Breast epithelium (tissue), 4 donors: ENCODE measurements at regions not wholly inside any gene's neighbourhood (a gene's known extent, or its start where the extent isn't known, plus 50 kb on each side); places are given as distances from the start of the nearest gene placed in this dataset.

Experiments
- DNase-seq, 2 donors: peaks; one replicate each; pipeline ENCODE4 v3.0.0-alpha.2; 2019; ENCODE audit warnings: low spot score in 2 of 2
- H3K27ac ChIP-seq, 2 donors: fragments of 200-600 bp; sonication (generic) in 1 of 2; one replicate each; pipeline ENCODE4 v1.5.1; 2016 to 2019; ENCODE audit warnings: mild to moderate bottlenecking in 1 of 2
- H3K27me3 ChIP-seq, 2 donors: fragments of 200-600 bp; sonication (generic) in 1 of 2; one replicate each; pipeline versions ENCODE4 v1.5.1 to v1.6.0; 2017 to 2019; ENCODE audit warnings: control low read depth in 1 of 2, mild to moderate bottlenecking in 1 of 2
- H3K36me3 ChIP-seq: fragments of 200-600 bp; one replicate; pipeline ENCODE4 v1.5.1; 2019
- H3K4me1 ChIP-seq, 2 donors: fragments of 200-600 bp; sonication (generic); one replicate each; pipeline ENCODE4 v1.5.1; 2016 to 2019; ENCODE audit warnings: control low read depth in 1 of 2
- H3K4me3 ChIP-seq, 3 donors: fragments of 200-600 bp; sonication (generic); 1 replicate in 2 of 3; 2 replicates in 1 of 3; pipeline ENCODE4 v1.5.1; 2016 to 2019; ENCODE audit warnings: mild to moderate bottlenecking in 3 of 3, moderate library complexity in 2 of 3
- H3K9me3 ChIP-seq, 2 donors: fragments of 200-600 bp; sonication (generic) in 1 of 2; one replicate each; pipeline ENCODE4 v1.5.1; 2016 to 2019; ENCODE audit warnings: control low read depth in 1 of 2
- CTCF ChIP-seq, 3 donors: fragments of 450-650 bp; IDR thresholded peaks; one replicate each; pipeline ENCODE4 v1.5.1; 2016 to 2017; ENCODE audit warnings: antibody characterized with exemption in 3 of 3, mild to moderate bottlenecking in 3 of 3, moderate library complexity in 3 of 3
- POLR2A ChIP-seq: fragments of 450-650 bp; IDR thresholded peaks from one replicate; pipeline ENCODE4 v1.6.1; 2016; ENCODE audit warnings: antibody characterized with exemption, mild to moderate bottlenecking, moderate library complexity
- POLR2AphosphoS5 ChIP-seq, 3 donors: sonication (generic); formaldehyde crosslinking; IDR thresholded peaks; one replicate each; pipeline ENCODE4 v1.6.1; 2017; ENCODE audit warnings: antibody characterized with exemption in 3 of 3
- intact Hi-C: fragments of 100-400 bp; cut with DNase I; formaldehyde crosslinking; loops from one replicate; pipeline ENCODE4 v1.15.1; 2023; ENCODE audit warnings: low total_unique reads

- H3K4me1 ChIP-seq, result no peaks in the 10 kb centered on the region
- intact Hi-C loops, result no loop called here
- DNase-seq, result no peak
- H3K4me3 ChIP-seq, result no peak overlapping the region
- H3K27ac ChIP-seq, result no peak overlapping the region
- no peak for TF ChIP-seq POLR2AphosphoS5 (IDR thresholded peaks at IDR 0.05)
- H3K27me3 ChIP-seq, result no peaks in the 10 kb centered on the region
- H3K9me3 ChIP-seq, result no peaks in the 10 kb centered on the region
- H3K36me3 ChIP-seq, result no peaks in the 10 kb centered on the region
Observed at GRCh38 chr4:151459375-151459774, 50.4 kb downstream of the FHIP1A start.

GRCh38 chr4:151460434-151460833 is 51.5 kb downstream of the FHIP1A start:
- Histone ChIP-seq H3K36me3 (no peaks in the 10 kb centered on the region), H3K27me3 (no peaks in the 10 kb centered on the region), H3K9me3 (no peaks in the 10 kb centered on the region), H3K4me3 (no peak overlapping the region), H3K27ac (no peak overlapping the region), H3K4me1 (no peaks in the 10 kb centered on the region)
- no peak for DNase-seq
- TF ChIP-seq CTCF (IDR thresholded peaks at IDR 0.05) (no peak), POLR2A (no peak), POLR2AphosphoS5 (IDR thresholded peaks at IDR 0.05) (no peak)
- intact Hi-C loops, result no loop called here

DNA sequence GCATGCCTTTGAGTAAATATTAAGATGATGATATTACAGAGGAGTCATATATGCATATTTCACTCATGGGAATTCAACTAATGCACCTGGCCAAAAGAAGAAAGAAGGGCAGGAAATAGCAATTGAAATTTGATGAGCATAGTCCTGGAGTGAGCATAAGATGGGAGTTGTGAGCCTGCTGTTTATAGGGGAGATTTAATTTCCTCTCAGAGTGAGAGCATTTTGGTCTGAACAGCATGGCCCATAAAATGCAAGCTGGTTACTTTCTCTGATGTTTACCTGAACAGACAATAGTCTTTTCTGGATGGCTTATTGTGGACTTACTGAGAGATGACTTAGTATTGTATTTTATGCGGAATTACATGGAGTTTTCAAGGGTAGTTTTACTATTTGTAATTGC is 53.6 kb downstream of the FHIP1A start:
- intact Hi-C loops, result no loop called here
- Histone ChIP-seq H3K4me1 (no peaks in the 10 kb centered on the region), H3K9me3 (no peaks in the 10 kb centered on the region), H3K36me3 (no peaks in the 10 kb centered on the region), H3K27ac (no peak overlapping the region), H3K27me3 (no peaks in the 10 kb centered on the region), H3K4me3 (no peak overlapping the region)
- no peak for TF ChIP-seq CTCF (IDR thresholded peaks at IDR 0.05)
- no peak for TF ChIP-seq POLR2A
- TF ChIP-seq POLR2AphosphoS5 (IDR thresholded peaks at IDR 0.05), result no peak
- no peak for DNase-seq

- no peak for DNase-seq
Observed at GRCh38 chr4:151468715-151469696, 60.0 kb downstream of the FHIP1A start.

DNA sequence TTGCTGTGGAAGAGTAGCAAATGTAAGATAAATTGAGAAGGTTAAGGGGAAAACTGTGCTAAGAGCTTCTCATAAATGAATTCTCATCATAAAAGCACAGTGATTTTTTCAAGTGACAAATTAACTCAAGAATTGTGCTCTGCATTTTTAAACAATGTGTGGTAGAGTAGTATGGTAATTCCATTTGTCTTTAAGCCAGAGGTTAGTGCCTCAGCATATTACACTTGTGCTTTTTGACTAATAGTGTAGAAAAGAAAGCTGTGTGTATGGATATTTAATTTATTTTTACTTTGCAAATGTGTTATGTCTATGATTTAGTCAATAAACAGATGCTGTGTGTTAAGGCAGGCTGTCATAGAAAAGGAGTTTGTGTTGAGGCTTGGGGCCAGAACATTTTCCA is 61.0 kb downstream of the FHIP1A start:
- Histone ChIP-seq H3K4me3 (no peak overlapping the region), H3K4me1 (no peaks in the 10 kb centered on the region), H3K9me3 (no peaks in the 10 kb centered on the region), H3K36me3 (no peaks in the 10 kb centered on the region), H3K27ac (no peak overlapping the region), H3K27me3 (no peaks in the 10 kb centered on the region)
- TF ChIP-seq CTCF (IDR thresholded peaks at IDR 0.05), result no peak
- TF ChIP-seq POLR2A, result no peak
- TF ChIP-seq POLR2AphosphoS5 (IDR thresholded peaks at IDR 0.05), result no peak
- intact Hi-C loops, result no loop called here
- no peak for DNase-seq

More at GRCh38 chr4:151468715-151469696, 60.0 kb downstream of the FHIP1A start:
- H3K4me3 ChIP-seq, result no peak overlapping the region
- intact Hi-C loops, result no loop called here
- TF ChIP-seq POLR2A (no peak), POLR2AphosphoS5 (IDR thresholded peaks at IDR 0.05) (no peak), CTCF (IDR thresholded peaks at IDR 0.05) (no peak)
- no peaks in the 10 kb centered on the region for H3K9me3 ChIP-seq
- H3K4me1 ChIP-seq, result no peaks in the 10 kb centered on the region
- H3K27me3 ChIP-seq, result no peaks in the 10 kb centered on the region
- H3K27ac ChIP-seq, result no peak overlapping the region
- H3K36me3 ChIP-seq, result no peaks in the 10 kb centered on the region
